Suprapubic skin (tissue), 4 donors: ENCODE measurements at regions not wholly inside any gene's neighbourhood (a gene's known extent, or its start where the extent isn't known, plus 50 kb on each side); places are given as distances from the start of the nearest gene placed in this dataset.

Experiments
- EP300 ChIP-seq: sonication (generic); formaldehyde crosslinking; IDR thresholded peaks from one replicate; pipeline ENCODE4 v1.6.1; 2017; ENCODE audit warnings: antibody characterized with exemption
- POLR2A ChIP-seq, 2 donors: fragments of 450-650 bp; IDR thresholded peaks; one replicate each; pipeline ENCODE4 v1.6.1; 2017; ENCODE audit warnings: antibody characterized with exemption in 2 of 2, mild to moderate bottlenecking in 2 of 2, moderate library complexity in 2 of 2
- POLR2AphosphoS5 ChIP-seq, 3 donors: sonication (generic); formaldehyde crosslinking; IDR thresholded peaks; one replicate each; pipeline ENCODE4 v1.6.1; 2017; ENCODE audit warnings: antibody characterized with exemption in 3 of 3
- TF ChIP-seq, protein P1 (sequence below), 2 donors: fragments of 200-600 bp in 1 of 2; fragments of 450-650 bp in 1 of 2; sonication (generic) in 1 of 2; IDR thresholded peaks; one replicate each; pipeline ENCODE4 v1.5.1; 2016 to 2019; ENCODE audit warnings: antibody characterized with exemption in 2 of 2, mild to moderate bottlenecking in 1 of 2, moderate library complexity in 1 of 2

DNA sequence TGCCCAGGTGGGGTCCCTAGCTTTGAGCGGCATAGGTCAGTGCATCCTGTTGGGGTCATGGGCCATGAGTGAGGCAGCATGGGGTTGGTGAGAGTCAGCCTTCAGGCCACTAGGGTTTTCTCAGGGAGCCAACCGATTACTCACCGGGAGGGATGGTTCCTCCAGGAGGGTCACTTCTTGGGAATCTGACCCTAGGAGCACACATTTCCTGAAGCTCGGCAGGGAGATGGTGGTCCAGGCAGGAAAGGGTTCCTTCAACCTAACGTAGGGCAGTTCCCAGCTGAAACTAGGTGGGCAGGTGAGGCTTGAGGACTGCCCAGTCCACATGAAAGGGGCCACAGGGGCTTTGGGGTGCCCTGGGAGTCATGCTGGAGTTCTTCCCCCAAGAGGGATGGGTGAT lies 218.0 kb downstream of the UBE3A start:
- TF ChIP-seq, protein P1, sequence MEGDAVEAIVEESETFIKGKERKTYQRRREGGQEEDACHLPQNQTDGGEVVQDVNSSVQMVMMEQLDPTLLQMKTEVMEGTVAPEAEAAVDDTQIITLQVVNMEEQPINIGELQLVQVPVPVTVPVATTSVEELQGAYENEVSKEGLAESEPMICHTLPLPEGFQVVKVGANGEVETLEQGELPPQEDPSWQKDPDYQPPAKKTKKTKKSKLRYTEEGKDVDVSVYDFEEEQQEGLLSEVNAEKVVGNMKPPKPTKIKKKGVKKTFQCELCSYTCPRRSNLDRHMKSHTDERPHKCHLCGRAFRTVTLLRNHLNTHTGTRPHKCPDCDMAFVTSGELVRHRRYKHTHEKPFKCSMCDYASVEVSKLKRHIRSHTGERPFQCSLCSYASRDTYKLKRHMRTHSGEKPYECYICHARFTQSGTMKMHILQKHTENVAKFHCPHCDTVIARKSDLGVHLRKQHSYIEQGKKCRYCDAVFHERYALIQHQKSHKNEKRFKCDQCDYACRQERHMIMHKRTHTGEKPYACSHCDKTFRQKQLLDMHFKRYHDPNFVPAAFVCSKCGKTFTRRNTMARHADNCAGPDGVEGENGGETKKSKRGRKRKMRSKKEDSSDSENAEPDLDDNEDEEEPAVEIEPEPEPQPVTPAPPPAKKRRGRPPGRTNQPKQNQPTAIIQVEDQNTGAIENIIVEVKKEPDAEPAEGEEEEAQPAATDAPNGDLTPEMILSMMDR (IDR thresholded peaks at IDR 0.05): no peak
- TF ChIP-seq POLR2AphosphoS5 (IDR thresholded peaks at IDR 0.05): no peak
- TF ChIP-seq POLR2A (IDR thresholded peaks at IDR 0.05): no peak
- TF ChIP-seq EP300: no peak
